Liver (tissue), 3 donors: ENCODE measurements at regions not wholly inside any gene's neighbourhood (a gene's known extent, or its start where the extent isn't known, plus 50 kb on each side); places are given as distances from the start of the nearest gene placed in this dataset.

Experiments
- CTCF ChIP-seq: fragments of 150-350 bp; IDR thresholded peaks from 2 replicates; pipeline ENCODE4 v1.5.1; 2017; ENCODE audit warnings: improper control_type of control experiment, low read depth, low read length; ENCODE audit not compliant: missing input control
- GABPA ChIP-seq, 2 donors: IDR thresholded peaks in 1 of 2; conservative IDR thresholded peaks in 1 of 2; 2 replicates each; pipeline ENCODE4 v1.6.1; 2016; ENCODE audit warnings: antibody characterized with exemption in 2 of 2, mild to moderate bottlenecking in 1 of 2, moderate library complexity in 1 of 2
- JUND ChIP-seq, 2 donors: IDR thresholded peaks; 2 replicates each; pipeline ENCODE4 v1.6.1; 2016; ENCODE audit warnings: antibody characterized with exemption in 2 of 2
- RAD21 ChIP-seq, 2 donors: IDR thresholded peaks; 2 replicates each; pipeline ENCODE4 v1.6.1; 2016; ENCODE audit warnings: antibody characterized with exemption in 2 of 2, mild to moderate bottlenecking in 2 of 2
- REST ChIP-seq: IDR thresholded peaks from 2 replicates; pipeline ENCODE4 v1.6.1; 2016; ENCODE audit warnings: antibody characterized with exemption, mild to moderate bottlenecking
- RXRA ChIP-seq, 2 donors: IDR thresholded peaks; 2 replicates each; pipeline ENCODE4 v1.6.1; 2017 to 2018; ENCODE audit warnings: antibody characterized with exemption in 2 of 2, mild to moderate bottlenecking in 1 of 2
- SP1 ChIP-seq: IDR thresholded peaks from 2 replicates; pipeline ENCODE4 v1.6.1; 2018; ENCODE audit warnings: antibody characterized with exemption, mild to moderate bottlenecking
- YY1 ChIP-seq: IDR thresholded peaks from 2 replicates; pipeline ENCODE4 v1.6.1; 2016; ENCODE audit warnings: antibody characterized with exemption, mild to moderate bottlenecking
- donor health status: healthy.
- donor health status: healthy.

GRCh38 chr6:19943042-19943441 lies 105.9 kb downstream of the ID4 start:
- TF ChIP-seq CTCF (no peak), JUND (IDR thresholded peaks at IDR 0.05) (no peak), YY1 (no peak), GABPA (IDR thresholded peaks at IDR 0.05 in 1 of 2, conservative IDR thresholded peaks at IDR 0.05 in 1 of 2) (no peak), RAD21 (IDR thresholded peaks at IDR 0.05) (no peak), SP1 (no peak), REST (no peak), RXRA (IDR thresholded peaks at IDR 0.05) (no peak)
